GM13976 (cell line): ENCODE measurements at regions not wholly inside any gene's neighbourhood (a gene's known extent, or its start where the extent isn't known, plus 50 kb on each side); places are given as distances from the start of the nearest gene placed in this dataset.

Source experiments
- DNase-seq: peaks from one replicate; pipeline ENCODE4 v3.0.0; 2012; ENCODE audit warnings: low spot score
- CTCF ChIP-seq: IDR thresholded peaks from 2 replicates; pipeline ENCODE4 v1.5.1; 2012; ENCODE audit warnings: borderline replicate concordance, mild to moderate bottlenecking; ENCODE audit not compliant: insufficient read depth; ENCODE audit errors: extremely low read depth, missing control alignments, control extremely low read depth
- in situ Hi-C: fragments of 300-500 bp; cut with MboI; formaldehyde crosslinking; loops from one replicate; pipeline ENCODE4 v1.12.0; 2022; ENCODE audit warnings: low sequenced_read_pairs, mixed read lengths, inconsistent platforms; ENCODE audit not compliant: unreplicated experiment

GRCh38 chr4:181168011-181168805, 1075.0 kb upstream of the TENM3 start:
- no peak for DNase-seq
- in situ Hi-C loops = no loop called here
- no peak for TF ChIP-seq CTCF

- no peak for DNase-seq
- in situ Hi-C loops = no loop called here
- no peak for TF ChIP-seq CTCF
Observed at GRCh38 chr4:181173046-181173445, 1070.2 kb upstream of the TENM3 start.

- in situ Hi-C loops = no loop called here
- no peak for TF ChIP-seq CTCF
- no peak for DNase-seq
Observed at GRCh38 chr4:181176306-181176705, 1066.9 kb upstream of the TENM3 start.

GRCh38 chr4:181181331-181181730, 1061.9 kb upstream of the TENM3 start:
- in situ Hi-C loops = no loop called here
- TF ChIP-seq CTCF = no peak
- no peak for DNase-seq

DNA sequence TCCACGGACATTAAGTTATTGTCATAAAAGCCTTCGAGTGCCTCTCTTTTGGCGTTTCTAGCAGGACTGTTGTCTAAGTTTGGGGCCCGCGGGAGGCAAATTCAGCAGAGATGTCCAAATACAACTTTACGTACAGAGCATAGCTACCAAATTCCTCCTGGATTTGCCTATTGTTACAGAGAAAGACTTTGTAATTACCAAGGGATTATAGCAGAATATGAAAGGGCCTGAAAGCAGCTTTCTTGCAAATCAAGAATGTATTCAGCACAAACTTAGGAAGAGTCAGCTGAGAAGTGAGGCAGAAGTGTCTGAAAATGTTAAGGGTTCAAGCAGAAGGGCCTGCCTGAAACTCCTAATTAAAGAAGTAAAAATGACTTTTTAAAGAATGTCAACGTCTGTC, 1053.5 kb upstream of the TENM3 start:
- no peak for TF ChIP-seq CTCF
- DNase-seq = no peak

DNA sequence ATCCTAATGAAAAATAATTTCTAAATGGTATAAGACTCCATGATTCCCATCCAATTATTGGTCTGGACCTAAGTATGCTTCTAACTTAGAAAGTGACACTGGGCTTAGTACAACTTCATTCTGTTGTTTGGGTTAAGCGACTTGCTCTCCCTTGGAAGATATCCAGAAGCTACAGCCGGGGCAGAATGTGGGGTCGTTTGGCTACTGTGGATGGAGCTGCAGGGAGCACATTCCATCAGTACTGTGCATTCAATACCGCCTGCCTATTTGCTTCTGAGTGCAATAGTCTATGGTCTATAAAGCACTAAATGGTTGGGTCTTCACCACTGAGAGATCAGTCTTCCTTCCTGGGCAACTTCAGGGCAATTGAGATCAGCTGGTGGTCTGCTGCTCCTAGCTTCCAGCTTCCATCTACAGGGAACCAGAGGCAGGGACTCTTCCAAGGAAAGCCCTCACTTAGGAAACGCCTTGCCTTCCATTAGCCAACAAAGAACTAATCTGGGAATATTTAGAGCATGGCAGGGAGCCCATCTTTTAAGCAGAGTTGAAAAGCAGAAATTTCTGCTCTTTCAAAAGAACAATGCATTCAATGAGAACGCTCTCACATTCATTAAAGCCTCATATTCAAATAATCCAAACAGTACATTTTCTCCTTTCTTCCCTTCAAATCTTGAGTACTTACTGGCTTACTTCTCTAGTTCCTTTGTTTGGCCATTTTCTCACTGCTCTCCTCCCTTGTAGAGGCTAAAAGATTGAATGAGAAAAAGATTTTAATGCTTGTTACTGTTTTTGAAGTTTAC, 1049.9 kb upstream of the TENM3 start:
- no peak for DNase-seq
- in situ Hi-C loops = no loop called here
- no peak for TF ChIP-seq CTCF

More for the DNA sequence above, 1053.5 kb upstream of the TENM3 start:
- in situ Hi-C loops = no loop called here
